GM12891 (cell line): ENCODE measurements at regions not wholly inside any gene's neighbourhood (a gene's known extent, or its start where the extent isn't known, plus 50 kb on each side); places are given as distances from the start of the nearest gene placed in this dataset.
"Not testable (repeated sequence)": the region's sequence is repeated elsewhere in the genome, so short reads cannot be mapped to it uniquely, and the experiment has no call there.

Experiments
- DNase-seq: peaks from one replicate; pipeline ENCODE4 v3.0.0; 2011; ENCODE audit warnings: low spot score; ENCODE audit not compliant: insufficient read length
- FAIRE-seq: peaks from 2 replicates; lab custom pipeline; 2011; peaks lifted over from hg19 to GRCh38; lab: Jason Lieb, UNC
- PAX5 ChIP-seq: IDR thresholded peaks from 2 replicates; pipeline ENCODE4 v1.6.1; 2011; ENCODE audit warnings: low read length, moderate library complexity, mild to moderate bottlenecking; ENCODE audit not compliant: insufficient read depth, severe bottlenecking
- POLR2A ChIP-seq: IDR thresholded peaks from 2 replicates; pipeline ENCODE4 v1.6.1; 2011; ENCODE audit warnings: low read depth, low read length, control low read depth
- POLR2AphosphoS5 ChIP-seq: IDR thresholded peaks from 2 replicates; pipeline ENCODE4 v1.6.1; 2011; ENCODE audit warnings: low read depth, low read length, control low read depth
- POU2F2 ChIP-seq: IDR thresholded peaks from 2 replicates; pipeline ENCODE4 v1.6.1; 2011; ENCODE audit warnings: low read depth, mild to moderate bottlenecking, control low read depth, low read length, moderate library complexity
- SPI1 ChIP-seq: IDR thresholded peaks from 2 replicates; pipeline ENCODE4 v1.6.1; 2011; ENCODE audit warnings: low read depth, low read length, control low read depth
- TAF1 ChIP-seq: IDR thresholded peaks from 2 replicates; pipeline ENCODE4 v1.6.1; 2011; ENCODE audit warnings: low read depth, low read length, control low read depth

GRCh38 chr2:160608599-160608998 lies 115.0 kb upstream of the RBMS1 start:
- no peak for FAIRE-seq
- no peak for DNase-seq
- TF ChIP-seq SPI1 (no peak), POLR2AphosphoS5 (no peak), POLR2A (no peak), POU2F2 (no peak), TAF1 (no peak), PAX5 (no peak)

GRCh38 chr2:160609346-160609745 lies 115.7 kb upstream of the RBMS1 start:
- no peak for FAIRE-seq
- DNase-seq, result no peak
- TF ChIP-seq PAX5 (no peak), POU2F2 (no peak), POLR2A (no peak), SPI1 (no peak), POLR2AphosphoS5 (no peak), TAF1 (no peak)

- FAIRE-seq (no peak), DNase-seq (no peak)
- TF ChIP-seq PAX5 (no peak), TAF1 (no peak), POLR2A (no peak), SPI1 (no peak), POU2F2 (no peak), POLR2AphosphoS5 (no peak)
Measured at GRCh38 chr2:160610041-160610440, 116.4 kb upstream of the RBMS1 start.

GRCh38 chr2:160612266-160612856 lies 118.8 kb upstream of the RBMS1 start:
- FAIRE-seq, result no peak
- DNase-seq, result no peak
- TF ChIP-seq TAF1 (no peak), PAX5 (no peak), POLR2A (no peak), POU2F2 (no peak), SPI1 (no peak), POLR2AphosphoS5 (no peak)

- DNase-seq (no peak), FAIRE-seq (no peak)
- TF ChIP-seq POLR2AphosphoS5 (no peak), TAF1 (no peak), SPI1 (no peak), POU2F2 (no peak), POLR2A (no peak), PAX5 (no peak)
Measured at GRCh38 chr2:160613466-160614153, 120.0 kb upstream of the RBMS1 start.

GRCh38 chr2:160614391-160614790 lies 120.8 kb upstream of the RBMS1 start:
- no peak for FAIRE-seq
- no peak for TF ChIP-seq POU2F2
- TF ChIP-seq TAF1, result no peak
- no peak for DNase-seq

GRCh38 chr2:160615706-160616105 lies 122.1 kb upstream of the RBMS1 start:
- no peak for FAIRE-seq
- no peak for DNase-seq
- TF ChIP-seq POU2F2 (no peak), PAX5 (no peak), TAF1 (no peak), SPI1 (no peak), POLR2AphosphoS5 (no peak), POLR2A (no peak)

GRCh38 chr2:160616149-160616548 lies 122.5 kb upstream of the RBMS1 start:
- FAIRE-seq, result no peak
- TF ChIP-seq POLR2AphosphoS5 (no peak), PAX5 (no peak), TAF1 (no peak), POU2F2 (no peak), POLR2A (no peak), SPI1 (no peak)

GRCh38 chr2:160621748-160622147 lies 128.1 kb upstream of the RBMS1 start:
- FAIRE-seq (no peak), DNase-seq (no peak)
- TF ChIP-seq POLR2AphosphoS5 (no peak), TAF1 (no peak), POU2F2 (no peak), POLR2A (no peak), SPI1 (no peak), PAX5 (no peak)

More at GRCh38 chr2:160616149-160616548, 122.5 kb upstream of the RBMS1 start:
- no peak for DNase-seq

- FAIRE-seq, DNase-seq: not testable (repeated sequence)
Measured at GRCh38 chr2:160628020-160628637, 134.5 kb upstream of the RBMS1 start.
